ENCODE measurements at regions not wholly inside any gene's neighbourhood (a gene's known extent, or its start where the extent isn't known, plus 50 kb on each side); places are given as distances from the start of the nearest gene placed in this dataset.

DNA sequence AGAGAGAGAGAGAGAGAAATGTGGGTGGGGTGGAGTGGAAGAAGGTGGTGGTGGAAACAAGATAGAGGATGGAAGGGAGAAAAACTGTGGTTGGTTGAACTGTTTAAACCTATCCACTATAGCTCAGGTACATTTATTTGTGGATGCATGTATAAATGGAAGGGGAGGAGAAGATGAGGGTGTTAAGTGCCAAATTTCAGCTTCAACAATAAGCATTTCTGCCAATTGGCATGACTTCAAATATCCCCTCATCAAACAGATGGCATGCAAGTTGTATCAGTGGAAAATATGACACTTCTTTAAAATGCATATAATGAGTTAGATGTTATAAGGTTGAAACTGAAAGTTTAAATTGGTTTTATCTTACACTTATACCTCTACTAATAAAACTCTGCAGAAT, 216.1 kb downstream of the LMBRD1 start:
- POLR2A ChIA-PET: no interaction called here

DNA sequence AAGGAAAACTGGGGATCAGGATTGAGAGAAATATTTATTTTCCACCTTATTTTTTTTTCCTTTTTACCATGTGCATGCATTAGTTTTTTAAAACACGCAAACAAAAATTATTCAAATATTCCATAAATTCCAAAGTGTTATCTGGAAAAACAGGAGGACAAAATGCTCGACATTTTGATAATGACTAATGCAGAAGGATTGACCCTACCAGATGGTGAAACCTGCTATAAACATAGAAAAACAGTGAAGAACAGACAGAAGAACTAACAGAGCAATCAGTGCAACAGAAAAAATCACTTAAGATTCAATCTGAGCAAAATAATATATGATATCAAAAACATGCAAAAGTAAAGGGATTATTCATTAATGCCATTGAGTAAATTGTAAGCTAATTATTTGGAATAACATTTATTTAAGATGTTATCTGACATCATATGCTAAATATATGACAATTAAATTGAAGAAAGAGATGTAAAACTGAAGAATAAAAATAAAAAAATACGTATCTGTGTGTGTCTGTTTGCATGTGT, 218.4 kb downstream of the LMBRD1 start:
- Histone ChIP-seq H3K4me1 (ENCODE audit: control insufficient read depth, insufficient read depth, low read length) (no peaks in the 10 kb centered on the region), H3K36me3 (ENCODE audit: control insufficient read depth in 2 of 2, insufficient read depth in 1 of 2, low read length in 2 of 2) (no peaks in the 10 kb centered on the region), H3K9me3 (ENCODE audit: control insufficient read depth, insufficient read depth, low read depth, low read length) (no peaks in the 10 kb centered on the region), H3K4me3 (ENCODE audit: low read depth, low read length) (no peak overlapping the region), H3K27ac (ENCODE audit: extremely low read depth, low read depth, low read length) (no peak overlapping the region)
- ChIA-PET CTCF (interaction anchor here (0.7 kb wide), 2 partner anchors 295 to 378 kb away, joined by 3 read pairs; no protein-coding TSS in a partner anchor), POLR2A (no interaction called here)
- TF ChIP-seq FEZF1 (tag by site-specific recombination; IDR thresholded peaks at IDR 0.05): no peak
- peak; percentile 46; the same call in 1 of the 2 replicates for TF ChIP-seq ZNF585B (tag by site-specific recombination; IDR thresholded peaks at IDR 0.05)

More for the DNA sequence above, 216.1 kb downstream of the LMBRD1 start:
- no peaks in the 10 kb centered on the region for H3K4me1 ChIP-seq (ENCODE audit: control insufficient read depth, insufficient read depth, low read length)
- no peaks in the 10 kb centered on the region for H3K36me3 ChIP-seq (ENCODE audit: control insufficient read depth in 2 of 2, insufficient read depth in 1 of 2, low read length in 2 of 2)
- no peak overlapping the region for H3K27ac ChIP-seq (ENCODE audit: extremely low read depth, low read depth, low read length)
- no peak overlapping the region for H3K4me3 ChIP-seq (ENCODE audit: low read depth, low read length)
- H3K9me3 ChIP-seq (ENCODE audit: control insufficient read depth, insufficient read depth, low read depth, low read length): no peaks in the 10 kb centered on the region
- TF ChIP-seq ZNF623 (tag by site-specific recombination; IDR thresholded peaks at IDR 0.05): no peak
- no peak for TF ChIP-seq ZNF221 (tag by site-specific recombination; IDR thresholded peaks at IDR 0.05; ENCODE audit: borderline replicate concordance)
- no peak for TF ChIP-seq ZNF121 (tag by site-specific recombination; IDR thresholded peaks at IDR 0.05)
- TF ChIP-seq, protein P1, sequence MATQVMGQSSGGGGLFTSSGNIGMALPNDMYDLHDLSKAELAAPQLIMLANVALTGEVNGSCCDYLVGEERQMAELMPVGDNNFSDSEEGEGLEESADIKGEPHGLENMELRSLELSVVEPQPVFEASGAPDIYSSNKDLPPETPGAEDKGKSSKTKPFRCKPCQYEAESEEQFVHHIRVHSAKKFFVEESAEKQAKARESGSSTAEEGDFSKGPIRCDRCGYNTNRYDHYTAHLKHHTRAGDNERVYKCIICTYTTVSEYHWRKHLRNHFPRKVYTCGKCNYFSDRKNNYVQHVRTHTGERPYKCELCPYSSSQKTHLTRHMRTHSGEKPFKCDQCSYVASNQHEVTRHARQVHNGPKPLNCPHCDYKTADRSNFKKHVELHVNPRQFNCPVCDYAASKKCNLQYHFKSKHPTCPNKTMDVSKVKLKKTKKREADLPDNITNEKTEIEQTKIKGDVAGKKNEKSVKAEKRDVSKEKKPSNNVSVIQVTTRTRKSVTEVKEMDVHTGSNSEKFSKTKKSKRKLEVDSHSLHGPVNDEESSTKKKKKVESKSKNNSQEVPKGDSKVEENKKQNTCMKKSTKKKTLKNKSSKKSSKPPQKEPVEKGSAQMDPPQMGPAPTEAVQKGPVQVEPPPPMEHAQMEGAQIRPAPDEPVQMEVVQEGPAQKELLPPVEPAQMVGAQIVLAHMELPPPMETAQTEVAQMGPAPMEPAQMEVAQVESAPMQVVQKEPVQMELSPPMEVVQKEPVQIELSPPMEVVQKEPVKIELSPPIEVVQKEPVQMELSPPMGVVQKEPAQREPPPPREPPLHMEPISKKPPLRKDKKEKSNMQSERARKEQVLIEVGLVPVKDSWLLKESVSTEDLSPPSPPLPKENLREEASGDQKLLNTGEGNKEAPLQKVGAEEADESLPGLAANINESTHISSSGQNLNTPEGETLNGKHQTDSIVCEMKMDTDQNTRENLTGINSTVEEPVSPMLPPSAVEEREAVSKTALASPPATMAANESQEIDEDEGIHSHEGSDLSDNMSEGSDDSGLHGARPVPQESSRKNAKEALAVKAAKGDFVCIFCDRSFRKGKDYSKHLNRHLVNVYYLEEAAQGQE (tag by site-specific recombination; IDR thresholded peaks at IDR 0.05): no peak
- TF ChIP-seq ZNF510 (tag by site-specific recombination; IDR thresholded peaks at IDR 0.05; ENCODE audit: insufficient replicate concordance): no peak
- TF ChIP-seq ZNF707 (tag by site-specific recombination; IDR thresholded peaks at IDR 0.05): no peak
- TF ChIP-seq SALL2 (tag by site-specific recombination; IDR thresholded peaks at IDR 0.05; ENCODE audit: borderline replicate concordance): no peak
- no peak for TF ChIP-seq HOXD13 (CRISPR knock-in tag; IDR thresholded peaks at IDR 0.05; ENCODE audit: borderline replicate concordance)
- TF ChIP-seq, protein P2, sequence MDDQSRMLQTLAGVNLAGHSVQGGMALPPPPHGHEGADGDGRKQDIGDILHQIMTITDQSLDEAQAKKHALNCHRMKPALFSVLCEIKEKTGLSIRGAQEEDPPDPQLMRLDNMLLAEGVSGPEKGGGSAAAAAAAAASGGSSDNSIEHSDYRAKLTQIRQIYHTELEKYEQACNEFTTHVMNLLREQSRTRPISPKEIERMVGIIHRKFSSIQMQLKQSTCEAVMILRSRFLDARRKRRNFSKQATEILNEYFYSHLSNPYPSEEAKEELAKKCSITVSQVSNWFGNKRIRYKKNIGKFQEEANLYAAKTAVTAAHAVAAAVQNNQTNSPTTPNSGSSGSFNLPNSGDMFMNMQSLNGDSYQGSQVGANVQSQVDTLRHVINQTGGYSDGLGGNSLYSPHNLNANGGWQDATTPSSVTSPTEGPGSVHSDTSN (CRISPR knock-in tag; IDR thresholded peaks at IDR 0.05): no peak
- TF ChIP-seq, protein P3, sequence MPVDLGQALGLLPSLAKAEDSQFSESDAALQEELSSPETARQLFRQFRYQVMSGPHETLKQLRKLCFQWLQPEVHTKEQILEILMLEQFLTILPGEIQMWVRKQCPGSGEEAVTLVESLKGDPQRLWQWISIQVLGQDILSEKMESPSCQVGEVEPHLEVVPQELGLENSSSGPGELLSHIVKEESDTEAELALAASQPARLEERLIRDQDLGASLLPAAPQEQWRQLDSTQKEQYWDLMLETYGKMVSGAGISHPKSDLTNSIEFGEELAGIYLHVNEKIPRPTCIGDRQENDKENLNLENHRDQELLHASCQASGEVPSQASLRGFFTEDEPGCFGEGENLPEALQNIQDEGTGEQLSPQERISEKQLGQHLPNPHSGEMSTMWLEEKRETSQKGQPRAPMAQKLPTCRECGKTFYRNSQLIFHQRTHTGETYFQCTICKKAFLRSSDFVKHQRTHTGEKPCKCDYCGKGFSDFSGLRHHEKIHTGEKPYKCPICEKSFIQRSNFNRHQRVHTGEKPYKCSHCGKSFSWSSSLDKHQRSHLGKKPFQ (tag by site-specific recombination; IDR thresholded peaks at IDR 0.05): no peak
- CTCF ChIA-PET: no interaction called here

DNA sequence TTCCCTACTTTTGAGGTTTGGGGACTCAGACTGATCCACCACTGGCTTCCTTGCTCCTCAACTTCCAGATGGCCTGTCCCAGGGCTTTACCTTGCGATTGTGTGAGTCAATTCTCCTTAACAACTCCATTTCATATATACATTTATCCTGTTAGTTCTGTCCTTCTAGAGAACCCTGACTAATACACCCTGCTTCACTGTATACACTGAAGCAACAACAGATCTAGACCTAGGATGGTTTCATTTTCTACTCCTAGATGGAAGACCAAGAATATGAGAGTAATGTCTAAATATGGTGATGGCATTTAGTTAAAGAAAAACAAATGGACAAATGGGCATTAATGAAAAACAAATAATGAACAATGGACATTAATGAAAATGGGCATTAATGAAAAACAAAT, 225.6 kb downstream of the LMBRD1 start:
- ChIA-PET POLR2A (no interaction called here), CTCF (interaction anchor here (1.2 kb wide), 1 partner anchor 595 kb away, joined by 3 read pairs; no protein-coding TSS in a partner anchor)
- Histone ChIP-seq H3K4me1 (ENCODE audit: control insufficient read depth, insufficient read depth, low read length) (no peaks in the 10 kb centered on the region), H3K36me3 (ENCODE audit: control insufficient read depth in 2 of 2, insufficient read depth in 1 of 2, low read length in 2 of 2) (no peaks in the 10 kb centered on the region), H3K4me3 (ENCODE audit: low read depth, low read length) (no peak overlapping the region), H3K27ac (ENCODE audit: extremely low read depth, low read depth, low read length) (no peak overlapping the region), H3K9me3 (ENCODE audit: control insufficient read depth, insufficient read depth, low read depth, low read length) (no peaks in the 10 kb centered on the region)
- TF ChIP-seq ZNF248 (tag by site-specific recombination; IDR thresholded peaks at IDR 0.05) (no peak), ZNF138 (tag by site-specific recombination; IDR thresholded peaks at IDR 0.05; ENCODE audit: borderline replicate concordance) (no peak), MEIS1 (CRISPR knock-in tag; IDR thresholded peaks at IDR 0.05; ENCODE audit: borderline replicate concordance) (no peak), ZNF791 (tag by site-specific recombination; IDR thresholded peaks at IDR 0.05) (no peak), ZFP3 (tag by site-specific recombination; IDR thresholded peaks at IDR 0.05; ENCODE audit: low read depth) (no peak), ZNF585B (tag by site-specific recombination; IDR thresholded peaks at IDR 0.05) (no peak), ZNF624 (tag by site-specific recombination; IDR thresholded peaks at IDR 0.05) (no peak), ZFHX2 (tag by site-specific recombination; conservative IDR thresholded peaks at IDR 0.05) (no peak), ZNF830 (tag by site-specific recombination; IDR thresholded peaks at IDR 0.05; ENCODE audit: low read depth) (no peak)
- TF ChIP-seq, protein P4, sequence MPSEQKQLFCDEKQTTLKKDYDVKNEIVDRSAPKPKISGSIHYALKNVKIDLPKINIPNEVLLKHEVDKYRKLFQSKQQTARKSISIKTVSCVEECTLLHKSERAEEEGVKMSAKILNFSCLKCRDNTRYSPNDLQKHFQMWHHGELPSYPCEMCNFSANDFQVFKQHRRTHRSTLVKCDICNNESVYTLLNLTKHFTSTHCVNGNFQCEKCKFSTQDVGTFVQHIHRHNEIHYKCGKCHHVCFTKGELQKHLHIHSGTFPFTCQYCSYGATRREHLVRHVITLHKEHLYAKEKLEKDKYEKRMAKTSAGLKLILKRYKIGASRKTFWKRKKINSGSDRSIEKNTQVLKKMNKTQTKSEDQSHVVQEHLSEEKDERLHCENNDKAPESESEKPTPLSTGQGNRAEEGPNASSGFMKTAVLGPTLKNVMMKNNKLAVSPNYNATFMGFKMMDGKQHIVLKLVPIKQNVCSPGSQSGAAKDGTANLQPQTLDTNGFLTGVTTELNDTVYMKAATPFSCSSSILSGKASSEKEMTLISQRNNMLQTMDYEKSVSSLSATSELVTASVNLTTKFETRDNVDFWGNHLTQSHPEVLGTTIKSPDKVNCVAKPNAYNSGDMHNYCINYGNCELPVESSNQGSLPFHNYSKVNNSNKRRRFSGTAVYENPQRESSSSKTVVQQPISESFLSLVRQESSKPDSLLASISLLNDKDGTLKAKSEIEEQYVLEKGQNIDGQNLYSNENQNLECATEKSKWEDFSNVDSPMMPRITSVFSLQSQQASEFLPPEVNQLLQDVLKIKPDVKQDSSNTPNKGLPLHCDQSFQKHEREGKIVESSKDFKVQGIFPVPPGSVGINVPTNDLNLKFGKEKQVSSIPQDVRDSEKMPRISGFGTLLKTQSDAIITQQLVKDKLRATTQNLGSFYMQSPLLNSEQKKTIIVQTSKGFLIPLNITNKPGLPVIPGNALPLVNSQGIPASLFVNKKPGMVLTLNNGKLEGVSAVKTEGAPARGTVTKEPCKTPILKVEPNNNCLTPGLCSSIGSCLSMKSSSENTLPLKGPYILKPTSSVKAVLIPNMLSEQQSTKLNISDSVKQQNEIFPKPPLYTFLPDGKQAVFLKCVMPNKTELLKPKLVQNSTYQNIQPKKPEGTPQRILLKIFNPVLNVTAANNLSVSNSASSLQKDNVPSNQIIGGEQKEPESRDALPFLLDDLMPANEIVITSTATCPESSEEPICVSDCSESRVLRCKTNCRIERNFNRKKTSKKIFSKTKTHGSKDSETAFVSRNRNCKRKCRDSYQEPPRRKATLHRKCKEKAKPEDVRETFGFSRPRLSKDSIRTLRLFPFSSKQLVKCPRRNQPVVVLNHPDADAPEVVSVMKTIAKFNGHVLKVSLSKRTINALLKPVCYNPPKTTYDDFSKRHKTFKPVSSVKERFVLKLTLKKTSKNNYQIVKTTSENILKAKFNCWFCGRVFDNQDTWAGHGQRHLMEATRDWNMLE (tag by site-specific recombination; conservative IDR thresholded peaks at IDR 0.05; ENCODE audit: low read depth): no peak
